Esophagus muscularis mucosa (tissue), 4 donors: ENCODE measurements at regions not wholly inside any gene's neighbourhood (a gene's known extent, or its start where the extent isn't known, plus 50 kb on each side); places are given as distances from the start of the nearest gene placed in this dataset.

Source experiments
- DNase-seq: peaks from one replicate; pipeline ENCODE4 v3.0.0-alpha.2; 2017; ENCODE audit errors: extremely low spot score
- H3K27ac ChIP-seq, 4 donors: fragments of 200-600 bp; sonication (generic); replicated peaks in 1 of 4; 1 replicate in 3 of 4; 2 replicates in 1 of 4; pipeline ENCODE4 v1.5.1; 2016 to 2019; ENCODE audit warnings: mild to moderate bottlenecking in 1 of 4
- H3K27me3 ChIP-seq, 4 donors: fragments of 200-600 bp; sonication (generic); one replicate each; pipeline versions ENCODE4 v1.5.1 to v1.6.0; 2016 to 2019
- H3K36me3 ChIP-seq, 4 donors: fragments of 200-600 bp; sonication (generic); one replicate each; pipeline ENCODE4 v1.5.1; 2016 to 2019
- H3K4me1 ChIP-seq, 4 donors: fragments of 200-600 bp; sonication (generic); one replicate each; pipeline ENCODE4 v1.5.1; 2016 to 2019
- H3K4me3 ChIP-seq, 4 donors: fragments of 200-600 bp; sonication (generic); 1 replicate in 2 of 4; 2 replicates in 2 of 4; pipeline ENCODE4 v1.5.1; 2016 to 2019; ENCODE audit warnings: mild to moderate bottlenecking in 4 of 4, moderate library complexity in 1 of 4
- H3K9me3 ChIP-seq, 4 donors: fragments of 200-600 bp; sonication (generic); 1 replicate in 3 of 4; 2 replicates in 1 of 4; pipeline ENCODE4 v1.5.1; 2016 to 2019
- EP300 ChIP-seq: sonication (generic); formaldehyde crosslinking; IDR thresholded peaks from one replicate; pipeline ENCODE4 v1.6.1; 2017; ENCODE audit warnings: antibody characterized with exemption
- POLR2A ChIP-seq: fragments of 450-650 bp; IDR thresholded peaks from one replicate; pipeline ENCODE4 v1.6.1; 2017; ENCODE audit warnings: antibody characterized with exemption, moderate library complexity, mild to moderate bottlenecking, low read depth
- POLR2AphosphoS5 ChIP-seq, 2 donors: sonication (generic); formaldehyde crosslinking; IDR thresholded peaks; one replicate each; pipeline ENCODE4 v1.6.1; 2017; ENCODE audit warnings: antibody characterized with exemption in 2 of 2
- WGBS: methylation state at CpG from one replicate; pipeline ENCODE4 v1.1.5; 2018; 5-methylcytosine and 5-hydroxymethylcytosine counted together
- intact Hi-C: fragments of 100-400 bp; cut with DNase I; formaldehyde crosslinking; loops from one replicate; pipeline ENCODE4 v1.15.1; 2023
- TF ChIP-seq, protein P1 (sequence below), 3 experiments: fragments of 200-600 bp in 2 of 3; fragments of 450-650 bp in 1 of 3; sonication (generic) in 2 of 3; IDR thresholded peaks; one replicate each; pipeline ENCODE4 v1.5.1; 2017 to 2019; ENCODE audit warnings: antibody characterized with exemption in 3 of 3, mild to moderate bottlenecking in 2 of 3, moderate library complexity in 1 of 3

DNA sequence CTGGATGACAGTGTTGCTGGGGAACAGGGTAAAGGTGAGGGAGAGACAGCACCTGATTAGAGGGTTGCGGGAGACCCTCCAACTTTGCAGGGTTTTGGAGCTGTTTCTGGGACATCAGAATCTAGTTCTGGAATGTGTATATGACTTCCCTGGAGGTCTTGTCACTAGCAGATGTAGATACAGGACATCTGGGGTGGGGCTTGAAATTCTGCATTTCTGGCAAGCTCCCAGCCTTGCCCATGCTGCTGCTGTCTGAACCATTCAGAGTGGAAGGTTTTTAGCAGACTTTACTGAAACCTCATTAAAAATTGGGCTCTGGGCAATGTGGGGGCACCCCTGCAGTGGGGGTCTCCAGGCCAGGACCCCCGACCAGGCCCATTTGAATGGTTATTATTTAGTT lies 220.3 kb upstream of the SKOR2 start:
- TF ChIP-seq, protein P1, sequence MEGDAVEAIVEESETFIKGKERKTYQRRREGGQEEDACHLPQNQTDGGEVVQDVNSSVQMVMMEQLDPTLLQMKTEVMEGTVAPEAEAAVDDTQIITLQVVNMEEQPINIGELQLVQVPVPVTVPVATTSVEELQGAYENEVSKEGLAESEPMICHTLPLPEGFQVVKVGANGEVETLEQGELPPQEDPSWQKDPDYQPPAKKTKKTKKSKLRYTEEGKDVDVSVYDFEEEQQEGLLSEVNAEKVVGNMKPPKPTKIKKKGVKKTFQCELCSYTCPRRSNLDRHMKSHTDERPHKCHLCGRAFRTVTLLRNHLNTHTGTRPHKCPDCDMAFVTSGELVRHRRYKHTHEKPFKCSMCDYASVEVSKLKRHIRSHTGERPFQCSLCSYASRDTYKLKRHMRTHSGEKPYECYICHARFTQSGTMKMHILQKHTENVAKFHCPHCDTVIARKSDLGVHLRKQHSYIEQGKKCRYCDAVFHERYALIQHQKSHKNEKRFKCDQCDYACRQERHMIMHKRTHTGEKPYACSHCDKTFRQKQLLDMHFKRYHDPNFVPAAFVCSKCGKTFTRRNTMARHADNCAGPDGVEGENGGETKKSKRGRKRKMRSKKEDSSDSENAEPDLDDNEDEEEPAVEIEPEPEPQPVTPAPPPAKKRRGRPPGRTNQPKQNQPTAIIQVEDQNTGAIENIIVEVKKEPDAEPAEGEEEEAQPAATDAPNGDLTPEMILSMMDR (IDR thresholded peaks at IDR 0.05): no peak
- TF ChIP-seq POLR2A: no peak
- TF ChIP-seq POLR2AphosphoS5 (IDR thresholded peaks at IDR 0.05): no peak
- TF ChIP-seq EP300: no peak

DNA sequence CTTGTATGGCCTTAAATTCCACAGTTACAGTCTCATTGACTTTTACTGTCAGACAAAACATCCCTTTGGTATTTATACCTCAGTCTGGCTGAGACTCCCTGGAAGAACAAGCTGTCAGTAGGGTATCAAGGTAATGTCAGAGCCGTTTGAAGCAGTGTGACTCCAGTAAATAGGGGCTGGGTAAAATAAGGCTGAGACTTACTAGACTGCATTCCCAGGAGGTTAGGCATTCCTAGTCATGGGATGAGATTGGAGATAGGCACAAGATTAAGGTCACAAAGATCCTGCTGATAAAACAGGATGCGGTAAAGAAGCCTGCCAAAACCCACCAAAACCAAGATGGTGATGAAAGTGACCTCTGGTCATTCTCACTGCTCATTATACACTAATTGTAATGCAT lies 219.5 kb upstream of the SKOR2 start:
- TF ChIP-seq POLR2A (no peak), EP300 (no peak), POLR2AphosphoS5 (IDR thresholded peaks at IDR 0.05) (no peak)
- TF ChIP-seq, protein P1 (IDR thresholded peaks at IDR 0.05): no peak
- 88% methylated on average over 1 of the region's 2 CpGs for WGBS
- intact Hi-C loops: no loop called here
- H3K4me3 ChIP-seq: no peak overlapping the region
- H3K36me3 ChIP-seq: no peaks in the 10 kb centered on the region
- no peak for DNase-seq
- no peak overlapping the region for H3K27ac ChIP-seq
- peaks cover 0 to 3% (median 0%) of the 10 kb centered on the region in 4 donors for H3K27me3 ChIP-seq
- no peaks in the 10 kb centered on the region for H3K9me3 ChIP-seq
- H3K4me1 ChIP-seq: no peaks in the 10 kb centered on the region

More for the DNA sequence above, 220.3 kb upstream of the SKOR2 start:
- Histone ChIP-seq H3K4me1 (no peaks in the 10 kb centered on the region), H3K4me3 (no peak overlapping the region), H3K27me3 (peaks cover 0 to 8% (median 0%) of the 10 kb centered on the region in 4 donors), H3K36me3 (no peaks in the 10 kb centered on the region), H3K9me3 (no peaks in the 10 kb centered on the region), H3K27ac (no peak overlapping the region)
- intact Hi-C loops: no loop called here
- DNase-seq: no peak
- WGBS: 70% methylated on average over 2 of the region's 2 CpGs

DNA sequence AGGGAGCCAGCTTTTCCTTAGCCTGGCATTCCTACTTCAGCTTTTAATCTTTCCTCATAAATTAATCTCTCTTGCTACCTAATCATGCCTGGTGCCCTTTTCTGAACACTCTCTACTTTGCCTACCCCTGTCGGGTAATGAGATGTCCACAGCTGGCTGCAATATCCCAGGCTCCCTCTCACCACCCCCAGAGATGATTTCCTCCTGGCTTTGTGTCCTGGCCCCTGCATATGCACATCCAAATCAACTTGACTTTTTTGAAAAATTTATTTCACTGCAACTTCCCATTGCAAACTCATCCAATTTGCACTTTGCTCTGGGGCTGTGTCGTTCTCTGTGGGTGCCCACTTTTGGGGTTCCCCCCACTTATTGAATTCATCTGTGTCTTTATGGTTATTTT lies 218.1 kb upstream of the SKOR2 start:
- Histone ChIP-seq H3K27ac (no peak overlapping the region), H3K4me1 (no peaks in the 10 kb centered on the region), H3K27me3 (peaks cover 0 to 3% (median 0%) of the 10 kb centered on the region in 4 donors), H3K36me3 (no peaks in the 10 kb centered on the region), H3K4me3 (no peak overlapping the region), H3K9me3 (no peaks in the 10 kb centered on the region)
- TF ChIP-seq EP300 (no peak), POLR2A (no peak), POLR2AphosphoS5 (IDR thresholded peaks at IDR 0.05) (no peak)
- TF ChIP-seq, protein P1 (IDR thresholded peaks at IDR 0.05): no peak
- intact Hi-C loops: loop anchor here (10.0 kb wide), 1 partner anchor 65 kb away; no protein-coding TSS in a partner anchor
- WGBS: 66% methylated on average over 2 of the region's 2 CpGs
- no peak for DNase-seq

DNA sequence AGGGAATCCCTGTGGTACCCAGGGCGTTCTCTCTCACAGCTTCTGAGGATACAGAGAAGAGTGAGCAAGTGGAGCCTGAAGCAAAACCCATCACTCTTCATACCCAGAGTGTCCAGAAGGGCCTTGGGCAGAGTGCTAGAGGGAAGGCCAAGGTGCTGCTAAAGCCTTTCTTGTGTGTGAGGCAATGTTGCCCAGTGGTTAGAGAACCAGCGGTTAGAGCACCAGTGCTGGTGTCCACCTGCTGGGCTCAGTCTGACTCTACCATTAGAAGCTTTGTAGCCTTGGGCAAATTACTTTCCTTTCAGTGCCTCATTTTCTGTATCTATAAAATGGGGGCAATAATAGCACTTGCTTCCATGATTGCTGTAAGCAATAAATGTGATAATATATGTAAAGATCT lies 210.5 kb upstream of the SKOR2 start:
- H3K4me1 ChIP-seq: no peaks in the 10 kb centered on the region
- 90% methylated on average over 2 of the region's 2 CpGs for WGBS
- H3K9me3 ChIP-seq: no peaks in the 10 kb centered on the region
- H3K27ac ChIP-seq: no peak overlapping the region
- no peak for DNase-seq
- TF ChIP-seq POLR2A (no peak), POLR2AphosphoS5 (IDR thresholded peaks at IDR 0.05) (no peak), EP300 (no peak)
- TF ChIP-seq, protein P1 (IDR thresholded peaks at IDR 0.05): no peak
- H3K4me3 ChIP-seq: no peak overlapping the region
- peaks cover 0 to 8% (median 0%) of the 10 kb centered on the region in 4 donors for H3K27me3 ChIP-seq
- intact Hi-C loops: loop anchor here (10.0 kb wide), 1 partner anchor 57 kb away; no protein-coding TSS in a partner anchor
- H3K36me3 ChIP-seq: no peaks in the 10 kb centered on the region

DNA sequence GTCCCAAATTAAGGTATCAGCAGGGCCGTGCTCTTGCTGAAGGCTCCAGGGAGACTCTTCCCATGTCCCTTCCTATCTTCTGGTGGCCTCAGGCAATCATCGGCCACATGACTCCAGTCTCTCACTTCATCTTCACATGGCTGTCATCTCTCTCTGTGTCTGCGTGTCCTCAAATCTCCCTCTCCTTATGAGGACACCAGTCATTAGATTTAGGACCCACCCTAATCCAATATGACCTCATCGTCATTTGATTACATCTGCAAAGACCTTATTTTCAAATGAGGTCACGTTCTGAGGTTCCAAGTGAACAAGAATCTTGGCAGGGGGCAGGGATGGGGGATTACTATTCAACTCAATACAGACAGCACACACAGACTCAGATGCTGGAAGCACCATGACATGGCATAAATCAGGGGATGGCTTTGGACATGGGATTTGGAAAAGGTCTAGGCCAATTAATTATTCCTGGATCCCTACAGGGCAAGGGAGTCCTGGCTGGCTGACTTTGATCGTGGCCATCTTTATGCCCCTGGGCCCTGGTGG lies 210.0 kb upstream of the SKOR2 start:
- Histone ChIP-seq H3K9me3 (no peaks in the 10 kb centered on the region), H3K4me1 (no peaks in the 10 kb centered on the region), H3K4me3 (no peak overlapping the region), H3K27me3 (peaks cover 0 to 8% (median 0%) of the 10 kb centered on the region in 4 donors), H3K36me3 (no peaks in the 10 kb centered on the region), H3K27ac (no peak overlapping the region)
- no peak for DNase-seq
- 74% methylated on average over 6 of the region's 6 CpGs for WGBS
- TF ChIP-seq, protein P1 (IDR thresholded peaks at IDR 0.05): no peak
- TF ChIP-seq EP300 (no peak), POLR2A (no peak), POLR2AphosphoS5 (IDR thresholded peaks at IDR 0.05) (no peak)
- intact Hi-C loops: loop anchor here (10.0 kb wide), 1 partner anchor 57 kb away; no protein-coding TSS in a partner anchor
